GM18907 (cell line): ENCODE measurements at regions not wholly inside any gene's neighbourhood (a gene's known extent, or its start where the extent isn't known, plus 50 kb on each side); places are given as distances from the start of the nearest gene placed in this dataset.

Experiments used
- ATAC-seq: cut with Tn5 transposase; IDR thresholded peaks from one replicate; pipeline ENCODE4 v1.9.1; 2021; ENCODE audit warnings: mild to moderate bottlenecking, moderate library complexity; ENCODE audit not compliant: unreplicated experiment

DNA sequence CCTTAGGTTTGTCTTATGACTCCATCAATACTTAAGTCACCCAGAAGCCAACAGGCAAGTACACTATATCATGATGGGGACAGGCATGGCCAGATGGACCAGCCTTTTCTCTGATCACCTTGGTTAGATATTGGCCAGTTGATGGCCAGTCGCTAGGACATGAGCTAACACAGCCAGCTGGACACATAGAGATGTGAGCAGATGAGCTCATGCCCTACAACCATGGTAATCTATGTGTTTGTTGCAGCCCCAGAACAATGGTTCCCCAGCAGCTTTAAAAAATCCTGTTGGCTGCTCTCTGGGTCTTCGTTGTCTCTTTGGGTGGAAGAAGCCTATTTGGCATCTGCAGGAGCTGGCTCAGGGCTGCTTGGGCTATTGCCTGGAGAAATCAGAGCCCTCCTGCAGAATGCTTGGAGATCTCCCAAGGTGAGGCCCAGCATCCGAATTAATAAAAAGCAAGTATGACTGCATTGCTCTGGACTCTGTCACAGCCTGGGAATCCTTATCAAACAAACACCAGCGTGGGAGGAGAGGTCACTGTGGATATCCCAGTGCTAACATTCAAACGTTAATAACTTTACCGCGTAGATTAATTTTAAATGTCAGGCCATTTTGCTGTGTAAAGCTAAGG lies 62.3 kb upstream of the KLHL29 start:
- no peak for ATAC-seq

DNA sequence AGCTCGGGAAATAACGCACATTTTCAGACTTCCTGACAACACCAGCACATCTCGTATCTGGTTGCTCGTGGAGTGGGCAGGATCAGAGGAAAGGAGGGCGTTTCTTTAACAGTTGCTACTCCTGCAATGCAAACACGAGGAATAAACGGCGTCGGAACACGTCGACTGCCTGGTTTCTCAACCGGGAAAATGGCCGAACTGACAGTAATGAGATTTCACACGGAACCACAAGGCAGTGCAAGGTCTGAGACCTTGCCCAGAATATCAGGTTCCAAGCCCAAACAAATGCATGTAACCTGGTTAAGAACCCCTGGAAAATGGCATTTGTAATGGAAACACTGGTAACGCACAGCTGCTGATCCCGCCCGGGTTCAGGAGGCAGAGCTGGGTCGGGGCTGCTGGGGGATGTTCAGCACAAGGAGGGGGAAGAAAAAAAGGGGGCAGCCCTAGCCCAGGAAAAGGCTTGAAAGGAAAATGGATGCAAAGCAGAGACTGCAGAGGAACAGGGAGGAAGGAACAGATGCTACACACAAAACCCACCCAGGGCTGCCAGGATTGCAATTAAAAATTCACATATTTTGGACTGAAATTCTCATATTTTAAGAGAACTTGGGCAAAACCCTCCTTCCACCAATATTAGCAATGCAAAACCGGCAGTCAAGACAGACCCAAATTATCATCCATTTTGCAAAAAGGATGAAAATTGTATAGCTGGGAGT lies 61.6 kb upstream of the KLHL29 start:
- no peak for ATAC-seq

DNA sequence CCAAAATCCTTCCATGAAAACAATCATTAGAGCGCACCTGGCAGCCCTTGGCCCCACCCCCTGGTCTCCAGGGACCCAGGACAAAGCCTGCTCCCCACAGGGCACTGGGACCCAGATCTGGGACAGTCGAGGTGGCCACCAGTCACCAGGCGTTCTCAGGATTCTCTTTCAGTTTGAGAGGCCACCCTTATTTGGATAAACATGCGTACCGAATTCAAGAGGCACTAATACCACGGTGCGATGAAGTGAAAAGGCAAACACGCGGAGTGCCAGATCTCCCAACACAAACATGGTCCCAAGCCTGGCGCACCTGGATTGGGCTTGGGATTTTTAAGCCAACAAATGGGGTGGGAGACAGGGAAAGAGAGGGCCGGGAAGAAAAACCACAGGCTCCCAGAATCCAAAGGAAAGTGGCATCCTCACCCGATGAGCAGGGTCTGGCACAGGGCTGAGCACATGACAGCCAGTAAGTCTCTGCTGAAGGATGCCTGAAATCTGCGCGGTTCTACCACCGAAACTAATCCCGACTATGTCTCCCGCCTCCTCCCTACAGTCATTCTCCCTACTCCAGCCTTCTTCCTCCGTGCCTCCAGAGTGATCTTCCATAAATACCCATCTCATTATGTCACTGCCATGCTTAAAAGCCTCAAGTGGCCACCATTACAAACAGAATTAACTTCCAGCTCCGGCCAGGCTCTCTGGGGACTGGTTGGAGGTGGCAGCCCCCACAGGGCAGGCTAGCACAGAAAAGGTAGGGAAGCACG lies 60.9 kb upstream of the KLHL29 start:
- ATAC-seq, result no peak

DNA sequence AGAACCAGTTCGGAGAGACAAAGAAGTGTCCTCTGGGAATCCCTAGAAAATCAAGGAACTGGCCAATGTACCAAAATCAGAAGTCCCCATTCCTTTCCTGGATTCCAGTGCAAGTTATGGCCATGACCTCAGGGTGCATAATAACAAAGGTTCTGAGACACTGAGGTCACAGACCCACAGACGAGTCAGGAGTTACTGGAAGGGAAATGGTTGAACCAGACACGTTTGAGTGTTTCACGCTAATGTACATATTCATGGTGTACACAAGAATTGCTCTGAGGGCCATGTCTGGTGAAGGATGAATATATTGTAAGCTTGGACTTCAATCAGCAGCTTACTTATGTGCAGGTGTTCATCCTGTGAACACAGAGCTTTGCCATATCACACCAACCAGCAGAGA lies 58.6 kb upstream of the KLHL29 start:
- no peak for ATAC-seq

DNA sequence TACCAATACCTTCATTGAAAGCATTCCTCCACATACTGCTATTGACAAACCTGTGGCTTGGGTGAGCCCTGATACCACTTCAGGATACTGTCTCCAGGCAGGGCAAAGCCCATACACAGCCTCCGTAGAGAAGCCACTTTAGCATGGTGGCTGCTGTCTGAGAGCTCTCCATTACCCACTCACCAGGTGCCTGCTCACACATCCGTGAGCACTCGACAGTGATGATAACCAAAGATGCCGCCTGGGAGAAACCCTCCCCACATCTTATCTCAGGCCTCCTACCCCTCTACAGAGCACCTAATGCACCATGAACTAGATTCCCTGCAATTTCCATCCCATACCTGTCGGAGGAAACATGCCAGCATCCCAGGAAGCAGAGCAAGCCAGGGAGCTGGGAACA lies 57.6 kb upstream of the KLHL29 start:
- ATAC-seq, result no peak

DNA sequence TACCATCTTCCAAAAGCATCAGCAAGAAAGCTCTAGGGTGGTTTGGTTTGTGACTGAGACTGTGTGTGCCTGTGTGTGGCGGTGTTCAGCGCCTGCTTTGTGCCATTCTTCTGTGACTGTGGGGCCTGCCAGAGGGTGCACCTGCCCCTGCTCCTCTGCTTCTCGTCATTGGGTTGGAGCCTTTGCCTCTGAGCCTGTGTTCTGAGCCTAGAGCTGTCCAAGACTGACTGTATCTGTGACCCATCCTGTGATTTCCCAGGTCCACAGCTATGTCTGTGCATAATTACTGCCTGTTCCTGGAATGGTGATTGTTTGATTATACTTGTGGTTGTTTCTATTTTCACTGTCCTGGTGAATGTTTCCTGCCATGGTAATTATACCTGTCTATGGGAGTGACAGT lies 57.1 kb upstream of the KLHL29 start:
- ATAC-seq, result no peak

DNA sequence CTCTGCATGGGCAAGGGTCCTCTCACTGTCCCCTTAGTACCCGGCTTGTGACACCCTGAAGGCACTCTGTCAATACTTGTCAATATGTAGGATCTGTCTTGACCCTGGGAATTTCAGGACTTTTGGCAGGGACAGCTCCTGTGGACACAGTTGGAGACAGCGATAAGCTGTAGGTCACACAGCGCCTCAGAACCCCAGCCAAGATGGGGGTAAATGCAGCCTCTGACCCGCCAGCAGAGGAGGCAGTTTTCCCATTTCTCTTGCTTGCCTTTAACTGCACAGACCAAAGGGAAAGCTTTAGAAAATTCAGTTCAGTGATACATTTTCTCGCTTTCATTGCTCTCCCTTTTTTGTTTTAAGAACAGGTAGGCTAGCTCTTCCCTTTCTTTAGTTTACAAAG lies 54.8 kb upstream of the KLHL29 start:
- ATAC-seq, result no peak
